ENCODE measurements at regions not wholly inside any gene's neighbourhood (a gene's known extent, or its start where the extent isn't known, plus 50 kb on each side); places are given as distances from the start of the nearest gene placed in this dataset.

DNA sequence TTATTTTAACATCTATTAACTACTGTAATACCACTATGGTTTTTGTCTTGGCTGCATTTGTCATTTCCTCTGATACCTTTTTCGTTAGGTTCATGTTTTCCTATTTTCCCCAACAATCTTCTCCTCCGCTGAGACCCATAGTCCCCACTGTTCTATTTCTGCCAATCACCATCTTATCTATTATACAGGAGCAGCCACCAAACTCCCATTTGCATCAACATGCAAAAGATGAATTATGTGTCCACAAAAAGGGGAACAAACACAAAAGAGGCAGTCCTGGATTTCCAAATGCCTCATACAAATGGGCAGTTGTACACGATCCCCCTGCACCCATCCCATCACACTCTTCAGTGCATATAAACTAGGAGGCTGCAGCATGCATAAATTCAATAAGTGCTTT is 121.7 kb upstream of the MYLIP start:
- no CpG with 5 or more reads among the region's 3 CpGs for WGBS (ENCODE audit: extremely low coverage, insufficient read length, low lambda C conversion rate)
- TF ChIP-seq, protein P1, sequence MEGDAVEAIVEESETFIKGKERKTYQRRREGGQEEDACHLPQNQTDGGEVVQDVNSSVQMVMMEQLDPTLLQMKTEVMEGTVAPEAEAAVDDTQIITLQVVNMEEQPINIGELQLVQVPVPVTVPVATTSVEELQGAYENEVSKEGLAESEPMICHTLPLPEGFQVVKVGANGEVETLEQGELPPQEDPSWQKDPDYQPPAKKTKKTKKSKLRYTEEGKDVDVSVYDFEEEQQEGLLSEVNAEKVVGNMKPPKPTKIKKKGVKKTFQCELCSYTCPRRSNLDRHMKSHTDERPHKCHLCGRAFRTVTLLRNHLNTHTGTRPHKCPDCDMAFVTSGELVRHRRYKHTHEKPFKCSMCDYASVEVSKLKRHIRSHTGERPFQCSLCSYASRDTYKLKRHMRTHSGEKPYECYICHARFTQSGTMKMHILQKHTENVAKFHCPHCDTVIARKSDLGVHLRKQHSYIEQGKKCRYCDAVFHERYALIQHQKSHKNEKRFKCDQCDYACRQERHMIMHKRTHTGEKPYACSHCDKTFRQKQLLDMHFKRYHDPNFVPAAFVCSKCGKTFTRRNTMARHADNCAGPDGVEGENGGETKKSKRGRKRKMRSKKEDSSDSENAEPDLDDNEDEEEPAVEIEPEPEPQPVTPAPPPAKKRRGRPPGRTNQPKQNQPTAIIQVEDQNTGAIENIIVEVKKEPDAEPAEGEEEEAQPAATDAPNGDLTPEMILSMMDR (conservative IDR thresholded peaks at IDR 0.05), result no peak
- Histone ChIP-seq H3K14ac (ENCODE audit: insufficient read depth, low read length) (no peak overlapping the region), H4K20me1 (ENCODE audit: control insufficient read depth, insufficient read depth, insufficient read length) (no peaks in the 10 kb centered on the region), H3K18ac (ENCODE audit: insufficient read length, low read depth, low read length) (no peak overlapping the region), H3K4me2 (ENCODE audit: insufficient read depth, insufficient read length, low read length) (no peak overlapping the region), H3K56ac (ENCODE audit: insufficient read length, low read depth, low read length) (no peak overlapping the region), H2AFZ (ENCODE audit: low read length) (no peak overlapping the region), H3K23me2 (ENCODE audit: insufficient read length, low read depth, low read length, poor library complexity, severe bottlenecking) (no peaks in the 10 kb centered on the region), H3K27me3 (ENCODE audit: insufficient read depth, low read length) (no peaks in the 10 kb centered on the region), H2BK20ac (ENCODE audit: low read depth, low read length, poor library complexity, severe bottlenecking) (no peak overlapping the region), H4K8ac (replicated peaks; ENCODE audit: insufficient read length, low read depth, low read length) (no peak overlapping the region), H2BK5ac (ENCODE audit: insufficient read length, low read length) (no peak overlapping the region), H3K27ac (ENCODE audit: insufficient read length, low read depth, low read length) (no peak overlapping the region), H3K9ac (ENCODE audit: extremely low read depth, insufficient read length, low read length) (no peak overlapping the region), H3T11ph (ENCODE audit: low read length) (no peak overlapping the region), H2BK15ac (ENCODE audit: low read depth, low read length) (no peak overlapping the region), H4K5ac (ENCODE audit: insufficient read length, low read depth, low read length) (no peak overlapping the region), H2BK120ac (ENCODE audit: low read depth, low read length, poor library complexity, severe bottlenecking) (no peak overlapping the region), H3K79me2 (ENCODE audit: insufficient read depth, low read length) (no peaks in the 10 kb centered on the region), H4K91ac (ENCODE audit: insufficient read length, low read depth, low read length) (no peak overlapping the region), H3K4me1 (ENCODE audit: insufficient read depth, low read length) (no peaks in the 10 kb centered on the region), H3K9me3 (ENCODE audit: control insufficient read depth, low read depth, low read length) (no peaks in the 10 kb centered on the region), H3K4ac (ENCODE audit: low read depth, low read length) (no peak overlapping the region), H3K23ac (ENCODE audit: insufficient read length, low read depth, low read length) (no peak overlapping the region), H3K79me1 (ENCODE audit: insufficient read depth, low read depth, low read length, poor library complexity, severe bottlenecking) (no peaks in the 10 kb centered on the region), H2BK12ac (ENCODE audit: insufficient read length, low read depth, low read length) (no peak overlapping the region), H2AK5ac (ENCODE audit: insufficient read length, low read length) (no peak overlapping the region)
- no peak for DNase-seq
- no peaks in the 10 kb centered on the region; the same call in 1 of the 2 replicates for H3K27me3 Mint-ChIP-seq (ENCODE audit: low read depth)
- H3K4me3 Mint-ChIP-seq, result no peak overlapping the region
- no peaks in the 10 kb centered on the region; a peak in 1 of 5 replicates for H3K9me3 Mint-ChIP-seq
- no peaks in the 10 kb centered on the region; a peak in 1 of 7 replicates for H3K36me3 Mint-ChIP-seq (ENCODE audit: insufficient read depth in 1 of 3, low read depth in 3 of 3)
- no peak overlapping the region for H3K27ac Mint-ChIP-seq
- no peaks in the 10 kb centered on the region for H3K4me1 Mint-ChIP-seq
